Psoas muscle (tissue), 7 donors: ENCODE measurements at regions not wholly inside any gene's neighbourhood (a gene's known extent, or its start where the extent isn't known, plus 50 kb on each side); places are given as distances from the start of the nearest gene placed in this dataset.
"Not testable (repeated sequence)": the region's sequence is repeated elsewhere in the genome, so short reads cannot be mapped to it uniquely, and the experiment has no call there.

Source experiments
- ATAC-seq, 4 donors: fragments of 200-7000 bp; cut with Tn5 transposase; one replicate each; pipeline ENCODE4 v1.9.1; 2020; ENCODE audit warnings: moderate library complexity in 3 of 4, mild to moderate bottlenecking in 2 of 4
- DNase-seq, 2 donors: peaks; one replicate each; pipeline ENCODE4 v3.0.0-alpha.2; 2020
- H3K27ac ChIP-seq: fragments of 200-600 bp; one replicate; pipeline ENCODE4 v1.8.0; 2022
- H3K27me3 ChIP-seq, 3 donors: fragments of 200-600 bp in 1 of 3; one replicate each; pipeline versions ENCODE4 v1.6.1 to v1.8.0; 2013 to 2022; ENCODE audit warnings: low read length in 2 of 3, mild to moderate bottlenecking in 2 of 3, moderate library complexity in 1 of 3; ENCODE audit not compliant: insufficient read depth in 3 of 3
- H3K36me3 ChIP-seq, 2 donors: fragments of 200-600 bp in 1 of 2; one replicate each; pipeline versions ENCODE4 v1.6.1 to v1.8.0; 2013 to 2022; ENCODE audit warnings: low read depth in 1 of 2, mild to moderate bottlenecking in 1 of 2, moderate library complexity in 1 of 2; ENCODE audit not compliant: insufficient read depth in 1 of 2
- H3K4me1 ChIP-seq: fragments of 200-600 bp; one replicate; pipeline ENCODE4 v1.8.0; 2022
- H3K4me3 ChIP-seq: fragments of 200-600 bp; one replicate; pipeline ENCODE4 v1.8.0; 2022; ENCODE audit warnings: mild to moderate bottlenecking
- H3K9me3 ChIP-seq: fragments of 200-600 bp; one replicate; pipeline ENCODE4 v1.8.0; 2022
- CTCF ChIP-seq: fragments of 200-600 bp; IDR thresholded peaks from one replicate; pipeline ENCODE4 v1.8.0; 2022; ENCODE audit warnings: antibody characterized with exemption
- WGBS, 3 donors: extraction: QIAGEN DNeasy Blood & Tissue Kit; methylation state at CpG; one replicate each; pipeline versions ENCODE4 v1.1.6 to v1.1.7; 2013; 5-methylcytosine and 5-hydroxymethylcytosine counted together
- intact Hi-C, 2 donors: fragments of 100-400 bp; cut with DNase I; formaldehyde crosslinking; loops; one replicate each; pipeline versions ENCODE4 v1.11.0 to v1.14.2; 2022
- donor health status: healthy with polysubstance abuse.
- donor health status: DM: no; HTN: no; CAD: no; lungs with moderate emphysema.
- donor health status: Bipolar disorder and iron deficiency.
- donor health status: healthy.
- donor health status: DM: yes; HTN: yes; CAD: no.
- donor health status: DM: no; HTN: no; CAD: no.
- donor health status: DM: yes; HTN: yes; CAD: no.

GRCh38 chr5:167296661-167297060 lies 994.8 kb upstream of the WWC1 start:
- H3K4me3 ChIP-seq, result no peak overlapping the region
- H3K4me1 ChIP-seq, result peaks cover 4% of the 10 kb centered on the region
- no peaks in the 10 kb centered on the region for H3K9me3 ChIP-seq
- no peaks in the 10 kb centered on the region for H3K36me3 ChIP-seq
- no peaks in the 10 kb centered on the region for H3K27me3 ChIP-seq
- DNase-seq (no peak), ATAC-seq (no peak)
- intact Hi-C loops, result no loop called here
- 65 to 80% (median 76%) methylated on average over 1 of the region's 1 CpG for WGBS, 3 donors
- no peak overlapping the region for H3K27ac ChIP-seq
- no peak for TF ChIP-seq CTCF

GRCh38 chr5:167299861-167300260 lies 991.6 kb upstream of the WWC1 start:
- H3K4me3 ChIP-seq, DNase-seq, H3K4me1 ChIP-seq, H3K27ac ChIP-seq, intact Hi-C loops, H3K27me3 ChIP-seq, H3K9me3 ChIP-seq, ATAC-seq, H3K36me3 ChIP-seq: not testable (repeated sequence)
- WGBS, 3 donors, result 85 to 86% (median 86%) methylated on average over 7 of the region's 7 CpGs

- H3K27ac ChIP-seq, result no peak overlapping the region
- H3K36me3 ChIP-seq, result no peaks in the 10 kb centered on the region
- TF ChIP-seq CTCF, result no peak
- WGBS, 3 donors, result 78 to 82% (median 82%) methylated on average over 3 of the region's 3 CpGs
- DNase-seq (no peak), ATAC-seq (no peak)
- intact Hi-C loops, result no loop called here
- no peaks in the 10 kb centered on the region for H3K4me1 ChIP-seq
- no peaks in the 10 kb centered on the region for H3K27me3 ChIP-seq
- H3K4me3 ChIP-seq, result no peak overlapping the region
- H3K9me3 ChIP-seq, result no peaks in the 10 kb centered on the region
These were observed 987.9 kb upstream of the WWC1 start for GRCh38 chr5:167303582-167303981.

- no peaks in the 10 kb centered on the region for H3K4me1 ChIP-seq
- H3K27me3 ChIP-seq, result no peaks in the 10 kb centered on the region
- no peak for TF ChIP-seq CTCF
- DNase-seq (no peak), ATAC-seq (peak; percentile 55 to 87 (median 82))
- no peak overlapping the region for H3K4me3 ChIP-seq
- H3K27ac ChIP-seq, result no peak overlapping the region
- H3K9me3 ChIP-seq, result no peaks in the 10 kb centered on the region
- WGBS, 3 donors, result 41 to 57% (median 51%) methylated on average over 6 of the region's 6 CpGs
- no peaks in the 10 kb centered on the region for H3K36me3 ChIP-seq
- intact Hi-C loops, result no loop called here
These were observed 986.5 kb upstream of the WWC1 start for GRCh38 chr5:167304834-167305469.

GRCh38 chr5:167305591-167306213 lies 985.7 kb upstream of the WWC1 start:
- no peak for TF ChIP-seq CTCF
- Histone ChIP-seq H3K36me3 (no peaks in the 10 kb centered on the region), H3K9me3 (no peaks in the 10 kb centered on the region), H3K4me1 (no peaks in the 10 kb centered on the region), H3K27me3 (no peaks in the 10 kb centered on the region), H3K27ac (no peak overlapping the region), H3K4me3 (no peak overlapping the region)
- 51 to 61% (median 56%) methylated on average over 9 of the region's 9 CpGs for WGBS, 3 donors
- DNase-seq (no peak), ATAC-seq (no peak)
- intact Hi-C loops, result no loop called here
